Suppressor macrophage treated with lipopolysaccharide for 1 hour (primary cell): ENCODE measurements at regions not wholly inside any gene's neighbourhood (a gene's known extent, or its start where the extent isn't known, plus 50 kb on each side); places are given as distances from the start of the nearest gene placed in this dataset.
"Not testable (repeated sequence)": the region's sequence is repeated elsewhere in the genome, so short reads cannot be mapped to it uniquely, and the experiment has no call there.

Experiments
- DNase-seq, 3 donors: peaks; one replicate each; pipeline ENCODE4 v3.0.0-alpha.2; 2020 to 2022

DNA sequence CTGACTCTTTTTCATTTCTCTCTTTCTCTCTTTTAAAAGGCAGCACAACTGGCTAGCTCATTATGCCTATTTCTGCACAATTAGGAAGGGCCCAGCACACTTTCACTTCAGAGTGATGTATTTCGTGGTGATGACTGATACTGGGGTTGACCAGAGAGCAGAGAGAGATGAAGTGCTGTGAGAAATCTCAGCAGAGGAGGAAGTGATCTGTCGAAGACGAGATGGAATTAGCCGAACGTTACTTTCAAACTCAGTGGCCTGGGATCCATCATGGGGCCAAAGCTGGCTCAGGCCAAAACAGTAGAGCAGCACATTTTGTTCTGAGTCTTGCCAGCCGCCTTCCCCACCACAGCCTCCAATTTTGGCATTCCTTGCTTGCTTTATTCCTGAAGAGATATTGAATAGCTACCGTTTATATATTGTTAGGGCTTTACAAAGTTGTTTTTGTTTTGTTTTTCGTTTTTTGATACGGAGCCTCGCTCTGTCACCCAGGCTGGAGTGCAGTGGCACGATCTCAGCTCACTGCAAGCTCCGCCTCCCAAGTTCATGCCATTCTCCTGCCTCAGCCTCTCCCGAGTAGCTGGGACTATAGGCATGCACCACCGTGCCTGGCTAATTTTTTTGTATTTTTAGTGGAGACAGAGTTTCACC, 213.2 kb upstream of the ECI2 start:
- peak; percentile 64 to 72 (median 71) for DNase-seq

GRCh38 chr6:4347877-4348276, 212.5 kb upstream of the ECI2 start:
- no peak for DNase-seq

DNA sequence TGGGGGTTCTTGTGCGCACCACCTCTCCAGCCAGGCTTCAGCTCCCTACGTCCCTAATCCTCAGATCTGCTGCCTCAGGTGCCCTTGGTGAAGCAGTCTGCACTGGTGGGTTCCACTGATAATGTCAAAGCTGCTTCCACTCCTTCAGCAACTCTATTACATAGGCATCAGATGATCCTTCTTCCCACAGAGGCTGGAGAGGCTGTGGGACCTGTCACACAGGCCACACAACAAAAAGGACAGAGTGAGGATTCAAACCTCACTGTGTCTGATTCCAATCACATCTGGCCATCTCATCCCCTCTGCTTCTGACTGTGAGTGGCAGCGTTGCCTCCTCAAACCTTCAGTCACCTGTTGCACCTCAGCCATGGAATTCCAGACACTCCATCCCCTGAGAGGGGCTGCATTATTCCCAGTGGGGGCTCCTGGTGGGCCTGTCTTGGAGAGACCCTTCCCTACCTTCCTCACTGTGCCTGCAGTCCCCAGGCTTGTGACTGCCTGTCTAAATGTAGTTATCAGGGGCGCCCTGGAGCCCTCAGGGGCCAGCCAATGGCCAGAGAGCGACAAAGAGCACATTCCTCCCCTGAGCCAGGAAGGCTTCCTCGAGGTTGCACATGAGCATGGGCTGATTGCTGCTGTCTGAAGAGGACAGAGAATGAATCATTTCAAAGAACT, 211.4 kb upstream of the ECI2 start:
- DNase-seq = no peak

- no peak for DNase-seq
Observed at GRCh38 chr6:4345543-4345942, 210.2 kb upstream of the ECI2 start.

DNA sequence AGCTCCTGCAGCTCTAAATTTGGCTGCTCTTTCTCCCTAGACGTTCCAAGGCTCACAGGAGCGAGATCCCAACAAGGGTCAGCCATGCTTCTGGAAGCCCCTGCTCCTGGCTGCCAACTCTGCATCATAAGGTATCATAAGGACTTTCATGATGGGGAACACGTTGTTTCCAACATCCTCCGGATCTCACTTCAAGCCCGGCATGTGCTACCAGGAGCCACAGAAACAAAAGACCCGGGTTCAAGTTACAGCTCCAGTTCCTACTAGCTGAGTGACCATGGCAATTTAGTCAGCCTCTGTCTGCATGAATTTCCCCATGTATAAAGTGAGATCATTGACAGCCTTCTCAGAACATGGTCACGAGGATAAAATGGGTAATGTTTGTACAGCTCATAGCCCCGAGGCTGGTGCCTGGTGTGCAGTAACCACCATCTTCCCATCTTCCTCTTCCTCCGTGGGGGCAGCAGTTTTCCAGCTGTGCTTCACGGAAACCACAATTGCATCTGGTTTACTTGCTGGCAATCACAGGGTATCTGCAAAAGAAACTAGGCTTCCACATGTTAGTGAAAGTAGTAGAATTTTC, 209.0 kb upstream of the ECI2 start:
- peak; percentile 92 to 95 (median 94) for DNase-seq

DNA sequence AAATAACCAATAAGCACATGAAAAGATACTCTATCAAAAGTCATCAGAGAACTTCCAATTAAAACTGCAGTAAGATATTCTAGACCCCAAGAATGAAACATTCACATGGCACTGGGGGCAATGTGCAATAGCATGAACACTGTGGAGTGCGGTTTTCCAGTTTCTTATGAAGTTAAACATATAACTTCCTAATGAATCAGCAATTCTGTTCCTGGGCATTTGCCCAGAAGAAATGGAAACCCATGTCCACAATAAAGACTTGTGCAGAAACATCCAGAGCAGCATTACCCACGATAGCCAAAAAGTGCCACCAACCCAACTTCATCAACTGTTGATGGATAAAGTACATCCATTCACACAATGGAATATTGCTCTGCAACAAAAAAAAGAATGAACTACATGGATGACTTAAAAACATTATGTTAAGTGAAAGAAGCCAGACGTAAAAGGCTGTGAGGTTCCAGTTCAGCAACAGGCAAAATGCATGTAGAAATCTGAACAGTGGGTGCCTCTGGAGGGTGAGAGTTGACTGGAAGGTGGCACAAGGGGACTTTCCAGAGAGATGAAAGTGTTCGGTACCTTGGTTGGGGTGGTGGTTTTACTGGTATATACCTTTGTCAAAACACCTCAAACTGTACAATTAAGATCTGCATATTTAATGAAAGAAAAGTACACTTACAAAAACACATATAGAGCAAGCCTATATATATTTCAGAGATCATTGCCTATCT, 207.2 kb upstream of the ECI2 start:
- no peak for DNase-seq

GRCh38 chr6:4341078-4341797, 205.9 kb upstream of the ECI2 start:
- DNase-seq = no peak

DNA sequence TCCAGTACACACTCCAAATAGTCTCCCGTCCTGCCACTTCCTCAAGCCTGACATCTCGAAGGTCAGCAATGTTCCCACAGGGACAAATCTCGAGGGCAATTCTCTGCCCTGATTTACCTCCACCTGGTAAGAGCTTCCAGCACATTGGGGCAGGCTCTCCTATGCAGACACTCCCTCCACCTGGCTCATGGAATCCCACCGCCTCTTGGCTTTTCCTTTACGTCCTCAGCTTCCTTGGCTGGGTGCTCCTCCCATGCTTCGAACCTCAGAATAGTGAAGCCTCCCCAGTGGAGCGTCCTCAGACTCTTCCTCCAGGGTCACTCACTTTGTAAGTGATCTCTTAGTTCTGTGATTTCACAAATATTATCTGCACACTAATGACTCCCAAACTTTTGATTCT, 205.2 kb upstream of the ECI2 start:
- DNase-seq = no peak

DNA sequence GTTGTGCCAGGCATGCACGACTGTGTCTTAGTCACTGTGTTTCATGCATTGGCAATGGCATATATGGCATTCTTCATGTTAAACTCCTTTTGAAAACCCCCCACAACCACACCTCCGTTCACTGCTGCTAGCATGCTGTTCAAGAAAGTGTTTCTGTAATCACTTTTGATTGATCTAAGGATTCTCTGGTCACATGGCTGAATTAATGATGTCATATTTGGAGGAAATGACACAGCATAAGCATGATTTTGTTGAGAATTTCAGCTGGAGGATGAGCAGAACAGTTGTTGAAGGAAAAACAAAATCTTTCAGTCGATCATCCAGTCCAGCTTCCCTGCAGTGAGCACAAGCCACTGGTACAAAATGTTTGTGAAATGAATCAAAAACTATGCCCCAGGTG, 203.5 kb upstream of the ECI2 start:
- no peak for DNase-seq

DNA sequence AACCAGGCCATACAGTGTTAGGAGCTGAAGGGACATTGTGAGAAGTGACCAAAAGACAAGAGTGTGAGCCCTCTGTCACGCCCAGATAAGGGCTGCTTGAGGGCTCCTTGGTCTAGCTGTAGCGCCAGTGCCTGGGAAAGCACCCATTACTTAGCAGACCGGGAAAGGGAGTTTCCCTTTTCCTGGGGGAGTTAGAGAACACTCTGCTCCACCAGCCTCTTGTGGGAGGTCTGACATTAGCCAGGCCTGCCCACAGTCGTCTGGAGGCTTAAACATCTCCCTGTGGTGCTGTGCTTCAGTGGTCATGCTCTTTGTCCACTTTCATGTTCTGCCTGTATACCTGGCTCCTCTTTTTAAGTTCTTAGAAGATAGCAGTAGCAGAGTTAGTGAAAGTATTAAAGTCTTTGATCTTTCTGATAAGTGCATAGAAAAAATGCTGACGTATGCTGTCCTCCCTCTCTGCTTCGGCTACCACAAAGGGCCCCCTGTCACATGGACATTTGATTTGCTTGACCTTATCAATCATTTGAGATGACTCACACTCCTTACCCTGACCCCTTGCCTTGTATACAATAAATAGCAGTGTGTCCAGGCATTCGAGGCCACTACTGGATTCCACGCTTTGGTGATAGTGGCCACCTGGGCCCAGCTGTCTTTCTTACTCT, 201.5 kb upstream of the ECI2 start:
- DNase-seq = peak; percentile 79 to 86 (median 86)

- DNase-seq = peak in 2 of 3 donors; percentile 44 to 45
Observed at GRCh38 chr6:4336084-4336483, 200.7 kb upstream of the ECI2 start.

GRCh38 chr6:4334158-4334740, 198.9 kb upstream of the ECI2 start:
- not testable (repeated sequence) for DNase-seq

DNA sequence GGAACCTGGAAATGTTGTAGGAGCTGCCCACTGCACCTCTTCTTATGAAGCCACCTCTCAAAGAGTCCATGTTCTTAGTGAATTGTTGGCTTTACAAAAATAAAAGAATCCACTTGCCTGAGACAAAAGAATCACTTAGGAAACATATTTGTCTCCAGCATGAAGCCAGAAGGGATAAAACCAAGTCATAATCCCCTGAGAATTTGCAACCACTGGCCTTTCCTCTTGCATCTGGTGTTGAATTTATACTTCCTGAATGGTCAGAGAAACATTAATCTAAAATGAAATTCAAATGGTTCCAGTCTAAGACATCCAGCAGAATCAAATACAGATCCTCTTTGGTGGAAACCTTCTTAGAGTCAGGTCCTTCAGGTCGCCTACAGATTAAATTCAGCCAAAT, 192.5 kb upstream of the ECI2 start:
- DNase-seq = no peak

DNA sequence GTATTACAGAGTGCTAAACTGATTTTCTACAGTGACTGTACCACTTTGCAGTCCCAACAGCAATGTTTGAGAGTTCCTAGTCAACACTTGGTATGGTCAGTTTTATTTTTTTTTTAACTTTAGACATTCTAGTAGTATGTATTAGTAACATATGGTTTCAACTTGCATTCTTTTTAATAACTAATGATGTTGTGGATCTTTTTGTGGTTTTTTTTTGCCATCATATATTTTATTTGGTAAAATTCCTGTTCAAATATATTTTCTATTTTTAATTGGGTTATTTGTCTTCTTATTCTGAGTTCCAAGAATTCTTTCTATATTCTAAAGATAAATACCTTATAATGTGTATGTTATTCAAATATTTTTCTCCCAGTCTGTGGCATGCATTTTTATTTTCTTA, 189.4 kb upstream of the ECI2 start:
- no peak for DNase-seq

DNA sequence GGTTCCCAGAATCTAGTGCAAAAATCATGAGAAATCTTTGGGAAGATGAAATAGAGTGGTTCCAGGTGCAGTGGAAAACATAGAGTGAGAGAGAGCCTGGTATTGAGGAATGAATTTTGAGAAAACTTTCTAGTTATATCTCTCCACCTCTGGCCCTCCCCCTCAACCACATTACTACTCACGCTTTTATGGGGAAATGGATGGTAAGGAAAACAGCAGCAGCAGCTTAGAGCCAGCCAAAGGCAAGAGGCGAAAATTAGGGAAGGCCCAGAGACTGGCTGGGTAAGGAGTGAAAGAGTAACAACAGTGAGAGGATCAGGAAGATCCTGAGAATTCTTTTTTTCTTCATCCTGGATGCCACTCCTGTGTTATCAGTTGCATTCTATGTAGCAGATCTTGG, 187.9 kb upstream of the ECI2 start:
- DNase-seq = no peak

GRCh38 chr6:4322846-4323309, 187.5 kb upstream of the ECI2 start:
- DNase-seq = peak; percentile 53 to 69 (median 57)

- DNase-seq = no peak
Observed at GRCh38 chr6:4322134-4322845, 186.9 kb upstream of the ECI2 start.

- DNase-seq = no peak
Observed at GRCh38 chr6:4320860-4321259, 185.5 kb upstream of the ECI2 start.

- peak; percentile 60 to 73 (median 64) for DNase-seq
Observed at GRCh38 chr6:4319981-4320683, 184.8 kb upstream of the ECI2 start.

- peak; percentile 45 to 69 (median 67) for DNase-seq
Observed at GRCh38 chr6:4318321-4318720, 182.9 kb upstream of the ECI2 start.
